Mesenchymal stem cell (in vitro differentiated cells and primary cell): ENCODE measurements at regions not wholly inside any gene's neighbourhood (a gene's known extent, or its start where the extent isn't known, plus 50 kb on each side); places are given as distances from the start of the nearest gene placed in this dataset.
"Not testable (repeated sequence)": the region's sequence is repeated elsewhere in the genome, so short reads cannot be mapped to it uniquely, and the experiment has no call there.

Experiments used
- DNase-seq: peaks from one replicate; pipeline ENCODE4 v3.0.0-alpha.2; 2013
- H2AFZ ChIP-seq: one replicate; pipeline ENCODE4 v1.6.1; 2013; ENCODE audit warnings: low read depth, mild to moderate bottlenecking, control low read depth, inconsistent platforms, low read length, moderate library complexity
- H2AK5ac ChIP-seq: 2 replicates; pipeline ENCODE4 v1.6.1; 2013; ENCODE audit warnings: low read length, moderate library complexity, mild to moderate bottlenecking, inconsistent platforms; ENCODE audit not compliant: severe bottlenecking
- H2BK120ac ChIP-seq: one replicate; pipeline ENCODE4 v1.6.1; 2013; ENCODE audit warnings: low read depth, mild to moderate bottlenecking, inconsistent platforms, low read length, moderate library complexity
- H2BK12ac ChIP-seq, 2 experiments: one replicate each; pipeline ENCODE4 v1.6.1; 2013; ENCODE audit warnings: inconsistent platforms in 2 of 2, low read length in 2 of 2, mild to moderate bottlenecking in 2 of 2, moderate library complexity in 2 of 2, control low read depth in 1 of 2
- H2BK15ac ChIP-seq: one replicate; pipeline ENCODE4 v1.6.1; 2013; ENCODE audit warnings: mild to moderate bottlenecking, low read depth, inconsistent platforms; ENCODE audit not compliant: poor library complexity, severe bottlenecking
- H2BK5ac ChIP-seq: 2 replicates; pipeline ENCODE4 v1.6.1; 2013; ENCODE audit warnings: low read depth, mild to moderate bottlenecking, low read length, control low read depth, inconsistent platforms; ENCODE audit not compliant: poor library complexity, severe bottlenecking
- H3K14ac ChIP-seq, 2 experiments: one replicate each; pipeline ENCODE4 v1.6.1; 2013; ENCODE audit warnings: inconsistent platforms in 2 of 2, low read length in 2 of 2, control low read depth in 1 of 2, mild to moderate bottlenecking in 1 of 2, moderate library complexity in 1 of 2
- H3K18ac ChIP-seq, 2 experiments: one replicate each; pipeline ENCODE4 v1.6.1; 2013; ENCODE audit warnings: inconsistent platforms in 2 of 2, low read length in 2 of 2, control low read depth in 1 of 2, low read depth in 1 of 2, mild to moderate bottlenecking in 1 of 2
- H3K23ac ChIP-seq, 2 experiments: one replicate each; pipeline ENCODE4 v1.6.1; 2013; ENCODE audit warnings: inconsistent platforms in 2 of 2, low read length in 2 of 2, mild to moderate bottlenecking in 2 of 2, moderate library complexity in 2 of 2, control low read depth in 1 of 2
- H3K27ac ChIP-seq: 2 replicates; pipeline ENCODE4 v1.5.1; 2013; ENCODE audit warnings: mild to moderate bottlenecking, moderate library complexity, low read length, control low read depth, inconsistent platforms; ENCODE audit not compliant: poor library complexity, severe bottlenecking
- H3K27me3 ChIP-seq, 2 experiments: 2 replicates each; pipeline versions ENCODE4 v1.6.1 to v1.7.0; 2013; ENCODE audit warnings: low read length in 2 of 2, mild to moderate bottlenecking in 2 of 2, moderate library complexity in 2 of 2, control low read depth in 1 of 2, inconsistent platforms in 1 of 2; ENCODE audit not compliant: control insufficient read depth in 1 of 2, insufficient read depth in 1 of 2
- H3K36me3 ChIP-seq, 2 experiments: 2 replicates each; pipeline versions ENCODE4 v1.6.1 to v1.7.0; 2013; ENCODE audit warnings: low read length in 2 of 2, control low read depth in 1 of 2, inconsistent platforms in 1 of 2, low read depth in 1 of 2, mild to moderate bottlenecking in 1 of 2; ENCODE audit not compliant: insufficient read depth in 2 of 2, control insufficient read depth in 1 of 2
- H3K4ac ChIP-seq, 2 experiments: one replicate each; pipeline ENCODE4 v1.6.1; 2013; ENCODE audit warnings: inconsistent platforms in 2 of 2, low read length in 2 of 2, mild to moderate bottlenecking in 2 of 2, moderate library complexity in 2 of 2, control low read depth in 1 of 2, low read depth in 1 of 2
- H3K4me1 ChIP-seq: 2 replicates; pipeline ENCODE4 v1.6.1; 2013; ENCODE audit warnings: low read depth, low read length, control low read depth; ENCODE audit not compliant: control insufficient read depth, insufficient read depth
- H3K4me2 ChIP-seq: 2 replicates; pipeline ENCODE4 v1.6.1; 2013; ENCODE audit warnings: low read length, mild to moderate bottlenecking, inconsistent platforms; ENCODE audit not compliant: poor library complexity, severe bottlenecking
- H3K4me3 ChIP-seq, 2 experiments: 2 replicates each; pipeline versions ENCODE4 v1.5.1 to v1.7.0; 2013; ENCODE audit warnings: low read length in 2 of 2, mild to moderate bottlenecking in 2 of 2, control low read depth in 1 of 2, low read depth in 1 of 2; ENCODE audit not compliant: insufficient read depth in 1 of 2
- H3K79me1 ChIP-seq: replicated peaks from 2 replicates; pipeline ENCODE4 v1.6.1; 2013; ENCODE audit warnings: mild to moderate bottlenecking, control low read depth, low read length, inconsistent platforms; ENCODE audit not compliant: poor library complexity, severe bottlenecking
- H3K9ac ChIP-seq: 2 replicates; pipeline ENCODE4 v1.7.0; 2013; ENCODE audit warnings: mild to moderate bottlenecking, low read length, moderate library complexity
- H3K9me3 ChIP-seq: 2 replicates; pipeline ENCODE4 v1.7.0; 2013; ENCODE audit warnings: mild to moderate bottlenecking, low read length; ENCODE audit not compliant: control insufficient read depth
- H4K8ac ChIP-seq: one replicate; pipeline ENCODE4 v1.6.1; 2013; ENCODE audit warnings: inconsistent platforms, mild to moderate bottlenecking, low read length, moderate library complexity
- H4K91ac ChIP-seq: one replicate; pipeline ENCODE4 v1.6.1; 2013; ENCODE audit warnings: mild to moderate bottlenecking, low read length, inconsistent platforms
- WGBS: methylation state at CpG from one replicate; pipeline ENCODE4 v1.1.7; 2013; ENCODE audit warnings: mixed read lengths; 5-methylcytosine and 5-hydroxymethylcytosine counted together

GRCh38 chr5:156087577-156088110 lies 239.3 kb upstream of the SGCD start:
- H2BK15ac ChIP-seq, result no peak overlapping the region
- no peak overlapping the region for H4K91ac ChIP-seq
- H3K79me1 ChIP-seq, result no peaks in the 10 kb centered on the region
- no peak overlapping the region for H3K4ac ChIP-seq
- H3K14ac ChIP-seq, result no peak overlapping the region
- no peak overlapping the region for H2AK5ac ChIP-seq
- no peak overlapping the region for H3K27ac ChIP-seq
- no peak overlapping the region for H2BK120ac ChIP-seq
- no peaks in the 10 kb centered on the region for H3K4me1 ChIP-seq
- no peak overlapping the region for H3K9ac ChIP-seq
- no peak for DNase-seq
- H3K4me3 ChIP-seq, result no peak overlapping the region
- H3K4me2 ChIP-seq, result no peak overlapping the region
- H3K9me3 ChIP-seq, result peaks cover 32% of the 10 kb centered on the region
- H3K36me3 ChIP-seq, result no peaks in the 10 kb centered on the region
- no peak overlapping the region for H2BK12ac ChIP-seq
- H4K8ac ChIP-seq, result no peak overlapping the region
- no peak overlapping the region for H3K18ac ChIP-seq
- no peak overlapping the region for H2BK5ac ChIP-seq
- no peak overlapping the region for H3K23ac ChIP-seq
- H3K27me3 ChIP-seq, result no peaks in the 10 kb centered on the region
- WGBS, result 83% methylated on average over 5 of the region's 5 CpGs
- no peak overlapping the region for H2AFZ ChIP-seq

- not testable (repeated sequence) for H2AFZ ChIP-seq, H3K9ac ChIP-seq, H3K4me1 ChIP-seq, H3K36me3 ChIP-seq, H3K14ac ChIP-seq, H3K23ac ChIP-seq, H2BK5ac ChIP-seq, H2AK5ac ChIP-seq, H2BK15ac ChIP-seq, H3K27ac ChIP-seq, H2BK12ac ChIP-seq, H3K4ac ChIP-seq, DNase-seq, H4K8ac ChIP-seq, H3K4me2 ChIP-seq, H3K18ac ChIP-seq, H3K27me3 ChIP-seq, H3K79me1 ChIP-seq, H2BK120ac ChIP-seq, H4K91ac ChIP-seq, H3K4me3 ChIP-seq
- peaks cover 32% of the 10 kb centered on the region for H3K9me3 ChIP-seq
- WGBS, result 61% methylated on average over 8 of the region's 10 CpGs
Observed at GRCh38 chr5:156089955-156090940, 236.7 kb upstream of the SGCD start.

- H2BK120ac ChIP-seq, result no peak overlapping the region
- no peak overlapping the region for H3K4me3 ChIP-seq
- no peak overlapping the region for H2BK12ac ChIP-seq
- H3K9ac ChIP-seq, result no peak overlapping the region
- no peak overlapping the region for H4K91ac ChIP-seq
- H2AK5ac ChIP-seq, result no peak overlapping the region
- WGBS, result 67% methylated on average over 1 of the region's 2 CpGs
- H3K18ac ChIP-seq, result no peak overlapping the region
- H3K14ac ChIP-seq, result no peak overlapping the region
- no peaks in the 10 kb centered on the region for H3K79me1 ChIP-seq
- H4K8ac ChIP-seq, result no peak overlapping the region
- H3K4ac ChIP-seq, result no peak overlapping the region
- no peak overlapping the region for H3K4me2 ChIP-seq
- H3K36me3 ChIP-seq, result no peaks in the 10 kb centered on the region
- H2AFZ ChIP-seq, result no peak overlapping the region
- H2BK5ac ChIP-seq, result no peak overlapping the region
- no peak overlapping the region for H3K27ac ChIP-seq
- H3K27me3 ChIP-seq, result no peaks in the 10 kb centered on the region
- no peak overlapping the region for H2BK15ac ChIP-seq
- no peak for DNase-seq
- H3K9me3 ChIP-seq, result peaks cover 32% of the 10 kb centered on the region
- H3K4me1 ChIP-seq, result no peaks in the 10 kb centered on the region
- no peak overlapping the region for H3K23ac ChIP-seq
Observed at GRCh38 chr5:156093024-156093423, 233.9 kb upstream of the SGCD start.

DNA sequence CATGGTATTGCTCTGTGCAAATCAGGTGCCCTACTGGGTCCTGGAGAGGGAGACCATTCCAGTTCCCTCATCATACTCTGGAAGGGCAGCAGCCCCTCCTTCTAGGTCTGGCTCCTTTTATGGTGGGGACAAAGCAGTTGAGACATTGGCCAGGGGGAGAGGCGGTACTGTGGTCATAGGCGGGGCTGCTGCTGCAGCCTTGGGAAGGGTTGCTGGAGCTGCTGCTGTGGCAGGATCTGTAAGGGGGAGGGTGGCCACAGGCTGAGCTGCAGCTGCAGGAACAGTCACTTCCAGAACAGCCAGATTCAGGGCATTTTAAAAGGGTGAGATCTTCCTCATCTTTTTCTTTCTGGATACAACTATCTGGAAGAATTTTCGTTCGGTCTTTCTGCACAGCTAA lies 233.0 kb upstream of the SGCD start:
- no peak overlapping the region for H2AK5ac ChIP-seq
- no peaks in the 10 kb centered on the region for H3K36me3 ChIP-seq

More for the DNA sequence above, 233.0 kb upstream of the SGCD start:
- no peak overlapping the region for H2BK120ac ChIP-seq
- no peak overlapping the region for H4K91ac ChIP-seq
- H3K27ac ChIP-seq, result no peak overlapping the region
- no peaks in the 10 kb centered on the region for H3K79me1 ChIP-seq
- H3K9me3 ChIP-seq, result peaks cover 28% of the 10 kb centered on the region
- H2BK15ac ChIP-seq, result no peak overlapping the region
- H3K4me2 ChIP-seq, result no peak overlapping the region
- no peaks in the 10 kb centered on the region for H3K4me1 ChIP-seq
- no peaks in the 10 kb centered on the region for H3K27me3 ChIP-seq
- DNase-seq, result peak; percentile 6
- H2BK12ac ChIP-seq, result no peak overlapping the region
- H2BK5ac ChIP-seq, result no peak overlapping the region
- H4K8ac ChIP-seq, result no peak overlapping the region
- no peak overlapping the region for H3K23ac ChIP-seq
- no peak overlapping the region for H3K4ac ChIP-seq
- H3K14ac ChIP-seq, result no peak overlapping the region
- no peak overlapping the region for H2AFZ ChIP-seq
- H3K4me3 ChIP-seq, result no peak overlapping the region
- H3K9ac ChIP-seq, result no peak overlapping the region
- 90% methylated on average over 4 of the region's 4 CpGs for WGBS
- no peak overlapping the region for H3K18ac ChIP-seq
